Testis (tissue), 2 donors: ENCODE measurements at regions not wholly inside any gene's neighbourhood (a gene's known extent, or its start where the extent isn't known, plus 50 kb on each side); places are given as distances from the start of the nearest gene placed in this dataset.

Source experiments
- DNase-seq: peaks from one replicate; pipeline ENCODE4 v3.0.0-alpha.2; 2019
- H3K27ac ChIP-seq, 2 donors: fragments of 200-600 bp; sonication (generic); one replicate each; pipeline ENCODE4 v1.5.1; 2019
- H3K27me3 ChIP-seq: fragments of 200-600 bp; sonication (generic); one replicate; pipeline ENCODE4 v1.5.1; 2019
- H3K36me3 ChIP-seq: fragments of 200-600 bp; sonication (generic); one replicate; pipeline ENCODE4 v1.5.1; 2017; ENCODE audit warnings: low read depth; ENCODE audit errors: missing control alignments
- H3K4me1 ChIP-seq: fragments of 200-600 bp; sonication (generic); one replicate; pipeline ENCODE4 v1.5.1; 2019
- H3K4me3 ChIP-seq, 2 donors: fragments of 200-600 bp; sonication (generic); one replicate each; pipeline ENCODE4 v1.5.1; 2017 to 2019
- H3K9me3 ChIP-seq: fragments of 200-600 bp; sonication (generic); one replicate; pipeline ENCODE4 v1.5.1; 2017
- POLR2A ChIP-seq: fragments of 450-650 bp; IDR thresholded peaks from one replicate; pipeline ENCODE4 v1.6.1; 2017; ENCODE audit warnings: antibody characterized with exemption, mild to moderate bottlenecking, moderate library complexity
- WGBS, 2 donors: methylation state at CpG; one replicate each; pipeline ENCODE4 v1.1.5; 2018; 5-methylcytosine and 5-hydroxymethylcytosine counted together
- intact Hi-C: fragments of 100-400 bp; cut with DNase I; formaldehyde crosslinking; loops from one replicate; pipeline ENCODE4 v1.15.1; 2023; ENCODE audit warnings: low total_unique reads
- TF ChIP-seq, protein P1 (sequence below), 3 experiments: fragments of 450-650 bp in 2 of 3; fragments of 200-600 bp in 1 of 3; sonication (generic) in 1 of 3; IDR thresholded peaks; one replicate each; pipeline ENCODE4 v1.5.1; 2016 to 2019; ENCODE audit warnings: antibody characterized with exemption in 3 of 3, mild to moderate bottlenecking in 2 of 3, moderate library complexity in 1 of 3

DNA sequence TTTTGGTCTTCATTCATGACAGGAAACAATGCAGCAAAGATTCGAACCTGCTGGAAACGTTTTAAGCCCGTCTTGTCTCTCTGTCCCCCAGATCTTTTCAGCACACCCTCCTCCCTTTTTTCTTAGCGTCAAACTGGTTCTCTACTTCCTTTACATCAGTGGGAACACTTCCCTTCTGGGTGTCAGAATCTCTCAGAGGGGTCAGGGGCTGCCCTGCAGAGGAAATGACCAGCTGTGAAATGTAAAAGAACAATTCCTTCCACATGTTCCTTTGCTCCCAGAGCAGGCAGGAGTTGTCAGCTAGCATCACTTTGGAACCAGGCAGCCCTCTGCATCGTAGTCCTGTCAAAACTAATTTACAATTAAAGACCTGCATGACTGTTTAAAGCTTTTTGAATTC is 619.0 kb downstream of the TFAP2A start:
- no peak overlapping the region for H3K27ac ChIP-seq
- no peaks in the 10 kb centered on the region for H3K27me3 ChIP-seq
- no peaks in the 10 kb centered on the region for H3K9me3 ChIP-seq
- no peak for DNase-seq
- H3K4me3 ChIP-seq: no peak overlapping the region
- H3K36me3 ChIP-seq: no peaks in the 10 kb centered on the region
- intact Hi-C loops: no loop called here
- 31 to 53% methylated on average over 5 of the region's 5 CpGs for whole genome bisulfite sequencing, 2 donors
- TF ChIP-seq, protein P1, sequence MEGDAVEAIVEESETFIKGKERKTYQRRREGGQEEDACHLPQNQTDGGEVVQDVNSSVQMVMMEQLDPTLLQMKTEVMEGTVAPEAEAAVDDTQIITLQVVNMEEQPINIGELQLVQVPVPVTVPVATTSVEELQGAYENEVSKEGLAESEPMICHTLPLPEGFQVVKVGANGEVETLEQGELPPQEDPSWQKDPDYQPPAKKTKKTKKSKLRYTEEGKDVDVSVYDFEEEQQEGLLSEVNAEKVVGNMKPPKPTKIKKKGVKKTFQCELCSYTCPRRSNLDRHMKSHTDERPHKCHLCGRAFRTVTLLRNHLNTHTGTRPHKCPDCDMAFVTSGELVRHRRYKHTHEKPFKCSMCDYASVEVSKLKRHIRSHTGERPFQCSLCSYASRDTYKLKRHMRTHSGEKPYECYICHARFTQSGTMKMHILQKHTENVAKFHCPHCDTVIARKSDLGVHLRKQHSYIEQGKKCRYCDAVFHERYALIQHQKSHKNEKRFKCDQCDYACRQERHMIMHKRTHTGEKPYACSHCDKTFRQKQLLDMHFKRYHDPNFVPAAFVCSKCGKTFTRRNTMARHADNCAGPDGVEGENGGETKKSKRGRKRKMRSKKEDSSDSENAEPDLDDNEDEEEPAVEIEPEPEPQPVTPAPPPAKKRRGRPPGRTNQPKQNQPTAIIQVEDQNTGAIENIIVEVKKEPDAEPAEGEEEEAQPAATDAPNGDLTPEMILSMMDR (IDR thresholded peaks at IDR 0.05): no peak
- no peak for TF ChIP-seq POLR2A
- no peaks in the 10 kb centered on the region for H3K4me1 ChIP-seq

DNA sequence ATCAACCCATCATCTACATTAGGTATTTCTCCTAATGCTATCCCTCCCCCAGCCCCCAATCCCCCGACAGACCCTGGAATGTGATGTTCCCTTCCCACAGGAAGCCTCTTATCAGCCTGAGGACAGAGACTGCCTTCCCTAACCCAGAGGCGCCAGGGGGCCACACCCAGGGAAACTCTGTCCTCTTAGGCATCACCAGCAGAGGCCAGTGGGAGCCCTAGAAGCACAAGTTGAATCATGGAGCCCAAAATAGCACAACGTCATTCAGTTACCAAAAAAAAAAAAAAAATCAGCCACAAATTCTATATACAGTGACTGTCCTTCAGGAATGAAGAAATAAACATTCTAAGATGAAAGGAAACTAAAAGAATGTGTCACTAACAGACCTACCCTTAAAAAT is 625.7 kb downstream of the TFAP2A start:
- Histone ChIP-seq H3K27me3 (no peaks in the 10 kb centered on the region), H3K27ac (no peak overlapping the region), H3K4me1 (no peaks in the 10 kb centered on the region), H3K36me3 (no peaks in the 10 kb centered on the region), H3K4me3 (no peak overlapping the region), H3K9me3 (no peaks in the 10 kb centered on the region)
- TF ChIP-seq, protein P1 (IDR thresholded peaks at IDR 0.05): no peak
- no peak for TF ChIP-seq POLR2A
- intact Hi-C loops: no loop called here
- WGBS, 2 donors: 51 to 75% methylated on average over 3 of the region's 3 CpGs
- DNase-seq: no peak

DNA sequence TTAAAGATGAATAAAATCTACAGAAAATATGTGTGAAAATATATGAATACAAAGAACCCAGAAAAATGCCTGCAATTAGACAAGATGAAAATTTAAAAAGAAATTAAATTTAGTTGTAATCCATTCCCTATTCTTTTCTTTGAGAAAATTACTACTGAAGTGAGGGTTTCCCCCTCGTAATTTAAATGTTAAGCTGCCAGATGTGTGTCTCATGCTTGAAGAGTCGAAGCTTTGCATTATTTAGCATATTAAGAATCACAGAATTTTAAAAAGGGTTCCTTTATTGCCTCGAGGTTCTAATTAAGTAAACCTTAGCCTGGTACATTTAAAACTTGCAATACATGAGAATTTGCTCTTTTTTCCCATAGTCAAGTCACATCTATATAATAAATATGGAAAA is 630.1 kb downstream of the TFAP2A start:
- intact Hi-C loops: no loop called here
- WGBS, 2 donors: 76 to 80% methylated on average over 3 of the region's 3 CpGs

DNA sequence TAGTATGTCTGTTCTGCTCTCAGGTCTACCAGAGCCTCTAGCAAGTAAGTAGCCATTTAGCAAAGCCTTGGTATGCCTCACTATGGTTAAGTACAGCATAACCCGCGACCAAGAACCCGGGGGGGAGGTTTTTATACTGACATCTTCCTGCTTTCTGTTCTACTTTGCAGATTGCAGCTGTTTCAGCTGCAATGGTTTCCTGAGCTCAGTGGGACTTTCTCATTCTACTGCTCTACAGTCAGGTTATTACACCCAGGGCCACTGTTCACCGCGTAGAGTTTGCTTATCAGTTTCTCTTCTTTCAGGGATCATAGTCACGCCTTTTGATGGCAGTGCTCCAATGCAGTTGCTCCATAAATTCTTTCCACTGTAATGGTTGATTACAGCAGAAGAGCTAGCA is 631.3 kb downstream of the TFAP2A start:
- no peak for DNase-seq
- intact Hi-C loops: no loop called here

More for the DNA sequence above, 630.1 kb downstream of the TFAP2A start:
- Histone ChIP-seq H3K27ac (no peak overlapping the region), H3K4me1 (no peaks in the 10 kb centered on the region), H3K36me3 (no peaks in the 10 kb centered on the region), H3K4me3 (no peak overlapping the region), H3K9me3 (no peaks in the 10 kb centered on the region), H3K27me3 (no peaks in the 10 kb centered on the region)
- DNase-seq: no peak
- no peak for TF ChIP-seq POLR2A
- TF ChIP-seq, protein P1 (IDR thresholded peaks at IDR 0.05): no peak

More for the DNA sequence above, 631.3 kb downstream of the TFAP2A start:
- Histone ChIP-seq H3K36me3 (no peaks in the 10 kb centered on the region), H3K4me3 (no peak overlapping the region), H3K27me3 (no peaks in the 10 kb centered on the region), H3K9me3 (no peaks in the 10 kb centered on the region), H3K27ac (no peak overlapping the region), H3K4me1 (no peaks in the 10 kb centered on the region)
- WGBS, 2 donors: 64% methylated on average over 6 of the region's 6 CpGs
- TF ChIP-seq, protein P1 (IDR thresholded peaks at IDR 0.05): no peak
- no peak for TF ChIP-seq POLR2A
